ENCODE measurements at regions not wholly inside any gene's neighbourhood (a gene's known extent, or its start where the extent isn't known, plus 50 kb on each side); places are given as distances from the start of the nearest gene placed in this dataset.
A peak's percentile ranks its signal among the peaks of the same experiment; 100 is the strongest.

DNA sequence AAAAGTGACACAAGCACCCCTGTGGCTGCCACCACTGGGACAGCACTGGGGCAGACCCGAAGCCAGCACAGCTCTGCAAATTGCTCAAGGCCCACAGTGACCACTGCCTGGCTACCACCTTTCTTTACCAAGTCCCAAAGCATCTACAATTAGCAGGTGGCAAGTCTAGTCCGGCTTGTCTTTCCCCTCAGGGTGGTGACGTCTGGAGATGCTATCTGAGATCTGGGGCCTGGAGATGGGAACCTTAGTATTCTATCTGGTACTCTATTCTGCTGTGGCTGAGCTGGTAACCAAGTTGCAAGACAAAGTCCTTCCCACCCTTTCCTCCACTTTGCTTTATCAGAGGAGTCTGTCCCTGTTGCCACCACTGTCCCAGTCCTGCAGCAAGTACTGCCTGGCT is 1010.1 kb upstream of the FLRT2 start:
- DNase-seq (ENCODE audit: low spot score), result no peak

DNA sequence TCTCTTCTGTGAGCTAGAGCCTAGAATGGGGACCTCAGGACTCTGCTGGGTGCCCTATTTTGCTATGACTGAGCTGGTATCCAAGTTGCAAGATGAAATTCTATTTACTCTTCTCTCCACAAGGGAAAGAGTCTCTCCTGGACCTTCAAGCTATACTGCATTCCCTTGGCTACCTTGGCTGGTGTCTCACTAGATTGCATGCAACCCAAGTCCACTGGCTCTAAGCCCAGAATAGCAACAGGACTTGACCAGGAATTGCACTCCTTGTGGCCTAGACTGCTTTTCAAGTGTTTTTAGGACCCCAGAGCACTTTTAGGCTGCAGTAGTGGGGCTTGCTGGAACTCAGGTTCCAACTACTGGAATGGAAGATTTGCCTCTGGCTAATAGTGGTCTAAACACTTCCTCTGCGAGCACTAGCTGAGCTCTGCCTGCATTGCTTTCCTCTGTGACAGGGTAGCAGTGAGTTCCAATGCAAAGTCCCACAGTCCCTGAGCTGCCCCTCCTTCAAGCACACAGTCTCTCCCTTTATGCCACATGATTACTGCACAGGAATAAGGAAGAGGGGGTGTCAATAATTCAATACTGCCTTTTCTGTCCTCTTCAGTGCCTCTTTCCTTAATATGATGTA is 1009.1 kb upstream of the FLRT2 start:
- DNase-seq (ENCODE audit: low spot score), result no peak

GRCh38 chr14:84523746-84524145 is 1006.2 kb upstream of the FLRT2 start:
- no peak for DNase-seq (ENCODE audit: low spot score)

DNA sequence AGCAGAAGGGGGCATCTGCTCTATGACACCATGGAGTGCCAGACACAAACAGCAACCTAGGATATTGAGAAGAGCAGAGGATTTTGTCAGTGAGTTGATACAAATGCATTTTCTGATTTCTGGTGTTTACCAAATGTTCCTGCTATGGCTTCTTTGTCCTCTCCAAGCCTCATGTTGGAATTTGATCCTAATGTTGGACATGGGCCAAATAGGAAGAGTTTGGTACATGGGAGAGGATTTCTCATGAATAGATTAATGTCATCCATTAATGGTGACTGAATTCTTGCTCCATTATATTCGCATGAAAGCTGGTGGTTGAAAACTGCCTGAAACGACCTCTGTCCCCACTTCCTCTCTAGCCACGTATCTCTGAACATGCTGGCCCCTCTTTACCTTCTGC is 1002.2 kb upstream of the FLRT2 start:
- DNase-seq (ENCODE audit: low spot score), result no peak

GRCh38 chr14:84532016-84532415 is 997.9 kb upstream of the FLRT2 start:
- no peak for DNase-seq (ENCODE audit: low spot score)

DNA sequence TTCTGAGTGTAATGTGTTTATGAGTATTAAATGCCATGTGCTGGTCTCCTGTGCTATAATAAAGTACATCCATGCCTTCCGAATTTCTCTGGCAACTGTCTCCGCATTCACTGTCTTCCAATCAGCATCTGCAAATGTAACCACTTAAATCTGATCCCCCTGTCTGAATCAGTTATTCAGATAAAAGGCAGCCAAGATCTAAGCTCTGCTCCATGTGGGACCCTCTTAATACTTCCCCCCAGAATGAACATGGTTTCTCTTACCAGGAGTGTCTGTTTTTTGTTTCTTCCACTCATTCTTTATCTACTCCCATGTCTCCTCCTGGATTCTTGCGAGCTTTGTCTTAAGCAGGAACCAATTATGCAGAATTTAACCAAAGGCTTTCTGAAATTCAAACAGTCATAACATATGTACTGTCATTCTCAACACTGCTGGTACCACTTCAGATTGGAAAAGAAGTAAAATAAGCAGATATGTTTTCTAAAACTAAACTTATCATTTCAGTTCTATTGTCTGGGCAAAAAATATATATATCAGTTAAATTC is 996.7 kb upstream of the FLRT2 start:
- no peak for DNase-seq (ENCODE audit: low spot score)

- DNase-seq (ENCODE audit: low spot score), result no peak
Measured at GRCh38 chr14:84533791-84534190, 996.2 kb upstream of the FLRT2 start.

DNA sequence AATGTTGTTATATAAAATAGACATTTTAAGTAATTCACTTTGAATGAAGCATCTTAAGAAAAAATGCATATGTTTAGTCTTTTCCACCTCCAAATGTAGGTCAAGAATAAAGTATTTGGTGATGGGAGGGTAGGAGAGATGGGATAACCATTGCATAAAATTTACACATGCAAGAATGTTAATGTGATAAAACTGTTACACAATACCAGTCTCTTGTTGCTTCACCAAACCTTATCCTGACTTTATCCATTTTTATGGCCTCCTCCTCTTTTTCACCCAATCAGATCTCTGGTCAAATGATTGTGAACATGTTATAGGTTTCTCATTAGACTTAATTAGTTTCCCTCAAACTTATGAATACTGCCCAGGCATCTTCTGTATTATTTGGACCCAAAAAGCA is 994.5 kb upstream of the FLRT2 start:
- DNase-seq (ENCODE audit: low spot score), result no peak

DNA sequence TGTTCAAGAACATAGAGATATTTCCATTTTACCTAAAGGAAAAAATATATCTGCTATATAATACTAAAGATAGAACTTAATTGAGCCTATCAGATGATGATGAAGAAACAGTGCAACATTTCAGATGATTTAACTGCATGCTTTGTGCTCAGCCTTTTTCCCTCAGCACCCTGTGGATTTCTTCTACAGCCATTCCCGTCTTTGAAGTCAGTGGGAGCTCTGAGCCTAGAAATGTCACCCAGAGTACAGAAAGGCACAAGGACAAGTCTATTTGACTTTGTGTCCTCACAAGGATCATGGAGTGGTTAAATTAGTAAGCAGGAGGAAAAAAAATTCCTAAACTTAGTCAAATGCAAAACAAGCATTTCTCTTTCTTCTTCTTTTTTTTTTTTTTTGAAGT is 994.0 kb upstream of the FLRT2 start:
- no peak for DNase-seq (ENCODE audit: low spot score)

- no peak for DNase-seq (ENCODE audit: low spot score)
Measured at GRCh38 chr14:84541018-84541417, 988.9 kb upstream of the FLRT2 start.

- peak; percentile 7 for DNase-seq (ENCODE audit: low spot score)
Measured at GRCh38 chr14:84543859-84544258, 986.1 kb upstream of the FLRT2 start.

DNA sequence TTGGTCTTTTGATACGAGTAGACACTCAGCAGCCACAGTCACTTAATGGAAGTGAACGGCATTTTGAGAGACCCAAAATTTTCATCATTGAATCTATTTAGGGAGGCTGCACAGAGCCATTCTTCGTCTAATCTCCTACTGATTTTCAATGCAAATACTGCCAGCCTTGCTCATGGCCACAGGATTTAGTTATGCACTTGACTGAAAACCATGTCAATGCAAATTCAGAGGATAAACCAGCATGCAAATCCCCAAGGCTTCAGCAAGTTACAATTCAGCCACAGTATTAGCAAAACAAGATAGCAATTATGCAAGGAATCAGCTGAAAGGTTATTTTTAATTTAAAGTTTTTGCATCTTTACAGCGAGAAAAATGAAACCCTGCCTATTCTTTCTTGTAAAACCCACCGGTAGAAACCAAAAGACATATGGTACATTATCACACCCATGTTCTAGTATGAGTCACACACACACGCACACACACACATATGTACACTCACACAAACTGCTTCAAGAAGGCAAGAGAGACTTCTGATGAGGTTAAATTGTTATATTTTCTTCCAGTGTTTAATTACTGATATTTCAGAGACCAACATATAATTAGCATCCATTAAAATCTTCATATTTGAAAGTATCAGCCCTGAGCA is 985.3 kb upstream of the FLRT2 start:
- DNase-seq (ENCODE audit: low spot score), result no peak

- no peak for DNase-seq (ENCODE audit: low spot score)
Measured at GRCh38 chr14:84546236-84546635, 983.7 kb upstream of the FLRT2 start.

GRCh38 chr14:84554136-84554535 is 975.8 kb upstream of the FLRT2 start:
- DNase-seq (ENCODE audit: low spot score), result no peak

- DNase-seq (ENCODE audit: low spot score), result no peak
Measured at GRCh38 chr14:84555493-84555892, 974.5 kb upstream of the FLRT2 start.

GRCh38 chr14:84566109-84566508 is 963.8 kb upstream of the FLRT2 start:
- DNase-seq (ENCODE audit: low spot score), result no peak

DNA sequence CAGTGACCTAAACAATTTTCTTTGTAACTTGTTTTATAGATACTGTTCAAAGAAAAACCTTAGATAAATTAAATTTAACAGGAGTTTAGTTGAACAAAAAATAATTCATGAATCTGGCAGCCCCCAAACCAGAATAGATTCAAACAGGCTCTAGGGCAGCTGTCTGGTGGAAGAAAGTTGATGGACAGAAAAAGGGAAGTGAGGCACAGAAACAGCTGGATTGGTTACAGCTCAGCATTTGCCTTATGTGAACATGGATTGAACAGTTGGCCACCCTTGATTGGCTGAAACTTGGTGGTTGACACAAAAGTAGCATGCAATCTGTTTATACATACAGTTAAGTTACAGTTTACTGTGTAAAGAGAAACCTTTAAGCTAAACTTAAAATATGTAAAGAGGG is 954.3 kb upstream of the FLRT2 start:
- no peak for DNase-seq (ENCODE audit: low spot score)

DNA sequence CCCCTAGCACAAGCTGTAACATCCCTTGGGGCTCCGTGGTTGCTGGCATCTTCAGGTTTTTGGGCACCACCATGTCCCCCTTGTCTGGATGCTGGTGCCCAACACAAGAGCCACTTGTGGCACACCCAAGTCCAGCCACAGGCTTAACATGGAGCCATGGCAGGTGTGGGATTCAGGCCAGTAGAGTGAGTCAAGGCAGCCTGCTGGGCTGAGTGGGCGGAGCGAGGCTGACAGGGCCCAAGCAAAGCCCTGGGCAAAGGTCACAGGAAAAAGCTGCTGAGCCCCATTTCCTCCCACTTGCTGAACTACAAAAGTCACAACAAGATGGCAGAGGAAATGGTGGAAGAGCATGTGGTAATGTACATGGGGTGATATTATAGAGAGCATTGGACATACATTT is 950.7 kb upstream of the FLRT2 start:
- no peak for DNase-seq (ENCODE audit: low spot score)

DNA sequence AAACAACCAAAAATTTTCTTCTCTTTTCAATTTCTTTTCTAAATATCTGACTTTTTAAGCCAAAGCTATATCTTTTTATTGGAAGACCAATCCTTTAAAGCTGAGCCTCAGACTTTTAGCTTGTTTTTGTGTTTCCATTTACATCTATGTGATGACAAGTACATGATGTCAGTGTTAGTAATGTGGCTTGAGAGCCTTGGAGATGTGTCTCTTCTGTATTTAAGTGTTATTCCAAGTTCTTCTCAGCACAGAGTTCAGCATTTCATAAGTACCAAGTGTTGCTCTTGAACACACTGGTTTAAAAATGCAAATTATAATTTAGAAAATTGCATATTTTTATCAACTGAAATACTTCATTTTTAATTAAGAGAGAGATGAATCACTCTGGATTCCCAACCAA is 948.9 kb upstream of the FLRT2 start:
- DNase-seq (ENCODE audit: low spot score), result no peak

DNA sequence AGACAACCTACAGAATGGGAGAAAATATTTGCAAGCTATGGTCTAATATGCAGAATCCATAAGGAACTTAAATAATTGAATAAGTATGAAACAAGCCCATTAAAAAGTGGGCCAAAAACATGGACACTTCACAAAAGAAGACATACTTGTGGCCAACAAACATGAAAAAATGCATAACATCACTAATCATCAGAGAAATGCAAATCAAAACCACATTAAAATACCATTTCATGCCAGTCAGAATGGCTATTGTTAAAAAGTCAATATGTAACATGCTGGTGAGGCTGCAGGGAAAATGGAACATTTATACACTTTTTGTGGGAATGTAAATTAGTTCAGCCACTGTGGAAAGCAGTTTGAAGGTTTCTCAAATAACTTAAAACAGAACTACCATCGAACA is 945.4 kb upstream of the FLRT2 start:
- no peak for DNase-seq (ENCODE audit: low spot score)

- DNase-seq (ENCODE audit: low spot score), result no peak
Measured at GRCh38 chr14:84591827-84592445, 938.0 kb upstream of the FLRT2 start.

DNA sequence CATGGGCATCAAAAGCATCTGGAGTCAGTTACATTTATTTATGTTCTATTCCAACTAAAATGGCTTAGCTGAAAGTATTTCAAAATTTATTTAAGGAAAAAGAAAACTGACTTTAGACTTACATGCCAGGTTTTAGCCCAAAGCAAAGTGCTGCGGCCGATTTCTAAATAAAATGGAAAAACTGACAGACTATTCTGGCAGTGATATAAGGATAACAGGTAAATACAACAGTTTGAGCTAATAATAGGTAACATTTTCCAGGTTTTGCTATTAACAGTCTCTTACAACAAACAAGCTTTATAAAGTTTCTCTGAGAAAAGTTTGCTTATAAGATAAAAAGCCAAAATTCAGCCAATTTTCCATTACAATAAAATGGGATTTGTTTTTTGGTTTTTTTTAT is 937.2 kb upstream of the FLRT2 start:
- no peak for DNase-seq (ENCODE audit: low spot score)

DNA sequence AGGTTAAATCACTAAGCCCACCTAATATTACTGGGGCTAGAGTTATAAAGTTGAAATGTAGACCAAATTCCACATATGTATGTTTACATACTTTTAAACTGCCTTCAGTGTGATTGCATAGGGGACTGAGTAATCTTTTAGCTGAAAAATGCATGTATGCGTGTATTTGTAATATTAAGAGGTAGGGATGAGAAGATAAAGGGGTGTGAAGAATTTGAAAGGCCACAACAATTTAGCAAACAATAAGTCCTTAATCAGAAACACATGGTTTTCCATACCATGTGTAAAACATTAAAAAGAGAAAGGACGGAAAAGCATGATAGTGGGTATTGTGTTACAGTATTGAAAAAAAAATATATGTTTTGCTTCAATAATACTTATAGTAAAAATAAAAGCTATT is 919.9 kb upstream of the FLRT2 start:
- DNase-seq (ENCODE audit: low spot score), result no peak

DNA sequence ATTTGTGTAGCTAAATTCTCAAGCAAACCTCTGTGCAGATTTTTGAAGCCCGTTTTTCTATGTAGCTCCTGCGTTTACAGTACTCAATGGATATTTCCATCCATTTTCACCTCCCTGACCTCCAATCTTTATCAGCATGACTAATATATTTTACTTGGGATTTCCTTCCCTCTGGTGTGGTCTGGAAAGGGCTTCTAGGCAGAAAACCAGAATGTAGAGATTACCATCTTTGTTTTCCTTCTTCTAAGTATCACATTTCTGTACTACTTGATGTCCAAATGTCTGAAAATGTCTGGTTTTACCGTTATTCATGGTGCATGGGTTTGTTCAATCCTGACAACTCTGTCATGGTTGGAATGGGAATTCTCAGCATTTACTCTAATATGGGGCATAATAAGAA is 907.6 kb upstream of the FLRT2 start:
- no peak for DNase-seq (ENCODE audit: low spot score)
